ENCODE measurements at regions not wholly inside any gene's neighbourhood (a gene's known extent, or its start where the extent isn't known, plus 50 kb on each side); places are given as distances from the start of the nearest gene placed in this dataset.

GRCh38 chr18:57223144-57223870 lies 76.4 kb downstream of the BOD1L2 start:
- ChIA-PET POLR2A (no interaction called here), CTCF (no interaction called here)
- H3K9me3 Mint-ChIP-seq, result no peaks in the 10 kb centered on the region
- TF ChIP-seq, protein P1, sequence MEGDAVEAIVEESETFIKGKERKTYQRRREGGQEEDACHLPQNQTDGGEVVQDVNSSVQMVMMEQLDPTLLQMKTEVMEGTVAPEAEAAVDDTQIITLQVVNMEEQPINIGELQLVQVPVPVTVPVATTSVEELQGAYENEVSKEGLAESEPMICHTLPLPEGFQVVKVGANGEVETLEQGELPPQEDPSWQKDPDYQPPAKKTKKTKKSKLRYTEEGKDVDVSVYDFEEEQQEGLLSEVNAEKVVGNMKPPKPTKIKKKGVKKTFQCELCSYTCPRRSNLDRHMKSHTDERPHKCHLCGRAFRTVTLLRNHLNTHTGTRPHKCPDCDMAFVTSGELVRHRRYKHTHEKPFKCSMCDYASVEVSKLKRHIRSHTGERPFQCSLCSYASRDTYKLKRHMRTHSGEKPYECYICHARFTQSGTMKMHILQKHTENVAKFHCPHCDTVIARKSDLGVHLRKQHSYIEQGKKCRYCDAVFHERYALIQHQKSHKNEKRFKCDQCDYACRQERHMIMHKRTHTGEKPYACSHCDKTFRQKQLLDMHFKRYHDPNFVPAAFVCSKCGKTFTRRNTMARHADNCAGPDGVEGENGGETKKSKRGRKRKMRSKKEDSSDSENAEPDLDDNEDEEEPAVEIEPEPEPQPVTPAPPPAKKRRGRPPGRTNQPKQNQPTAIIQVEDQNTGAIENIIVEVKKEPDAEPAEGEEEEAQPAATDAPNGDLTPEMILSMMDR (IDR thresholded peaks at IDR 0.05), result no peak
- H3K4me3 Mint-ChIP-seq, result no peak overlapping the region
- no peak overlapping the region for H3K27ac Mint-ChIP-seq
- DNase-seq (no peak), ATAC-seq (no peak)
- no peaks in the 10 kb centered on the region for H3K36me3 Mint-ChIP-seq (ENCODE audit: low read depth)
- no peaks in the 10 kb centered on the region for H3K4me1 Mint-ChIP-seq (ENCODE audit: low read depth)
- H3K27me3 Mint-ChIP-seq, result peaks cover 15% of the 10 kb centered on the region
- intact Hi-C loops (cut with micrococcal nuclease), result no loop called here

GRCh38 chr18:57230861-57231585 lies 84.1 kb downstream of the BOD1L2 start:
- H3K27me3 Mint-ChIP-seq, result peaks cover 14% of the 10 kb centered on the region
- ChIA-PET CTCF (no interaction called here), POLR2A (no interaction called here)
- no peaks in the 10 kb centered on the region for H3K4me1 Mint-ChIP-seq (ENCODE audit: low read depth)
- ATAC-seq, result no peak
- no peak for DNase-seq
- intact Hi-C loops (cut with micrococcal nuclease), result no loop called here
- H3K4me3 Mint-ChIP-seq, result no peak overlapping the region
- H3K36me3 Mint-ChIP-seq (ENCODE audit: low read depth), result no peaks in the 10 kb centered on the region
- TF ChIP-seq, protein P1 (IDR thresholded peaks at IDR 0.05), result no peak
- H3K27ac Mint-ChIP-seq, result no peak overlapping the region
- H3K9me3 Mint-ChIP-seq, result no peaks in the 10 kb centered on the region

- Mint-ChIP-seq H3K36me3 (ENCODE audit: low read depth) (no peaks in the 10 kb centered on the region), H3K27me3 (peaks cover 7% of the 10 kb centered on the region), H3K4me1 (ENCODE audit: low read depth) (no peaks in the 10 kb centered on the region), H3K4me3 (no peak overlapping the region), H3K9me3 (no peaks in the 10 kb centered on the region), H3K27ac (no peak overlapping the region)
- TF ChIP-seq, protein P1 (IDR thresholded peaks at IDR 0.05), result no peak
- no peak for ATAC-seq
- ChIA-PET POLR2A (no interaction called here), CTCF (no interaction called here)
- DNase-seq, result no peak
- intact Hi-C loops (cut with micrococcal nuclease), result no loop called here
Measured at GRCh38 chr18:57231864-57232263, 85.0 kb downstream of the BOD1L2 start.

GRCh38 chr18:57234346-57234745 lies 87.5 kb downstream of the BOD1L2 start:
- ChIA-PET POLR2A (no interaction called here), CTCF (no interaction called here)
- intact Hi-C loops (cut with micrococcal nuclease), result no loop called here
- TF ChIP-seq, protein P1 (IDR thresholded peaks at IDR 0.05), result no peak
- Mint-ChIP-seq H3K27ac (no peak overlapping the region), H3K4me3 (no peak overlapping the region), H3K4me1 (ENCODE audit: low read depth) (no peaks in the 10 kb centered on the region), H3K9me3 (no peaks in the 10 kb centered on the region), H3K36me3 (ENCODE audit: low read depth) (no peaks in the 10 kb centered on the region), H3K27me3 (peaks cover 2% of the 10 kb centered on the region)
- ATAC-seq, result no peak
- no peak for DNase-seq

- no peak overlapping the region for H3K27ac Mint-ChIP-seq
- H3K27me3 Mint-ChIP-seq, result no peaks in the 10 kb centered on the region
- POLR2A ChIA-PET, result interaction anchor here (0.5 kb wide), 1 partner anchor 309 kb away, joined by 3 read pairs; no protein-coding TSS in a partner anchor
- no peaks in the 10 kb centered on the region for H3K36me3 Mint-ChIP-seq (ENCODE audit: low read depth)
- ATAC-seq (no peak), DNase-seq (no peak)
- CTCF ChIA-PET, result no interaction called here
- no peaks in the 10 kb centered on the region for H3K4me1 Mint-ChIP-seq (ENCODE audit: low read depth)
- intact Hi-C loops (cut with micrococcal nuclease), result no loop called here
- TF ChIP-seq, protein P1 (IDR thresholded peaks at IDR 0.05), result no peak
- H3K4me3 Mint-ChIP-seq, result no peak overlapping the region
- H3K9me3 Mint-ChIP-seq, result no peaks in the 10 kb centered on the region
Measured at GRCh38 chr18:57241869-57242268, 95.0 kb downstream of the BOD1L2 start.

All from activated CD8-positive, alpha-beta T cell treated with anti-CD3 and anti-CD28 coated beads for 36 hours (primary cell).